B cell (primary cell): ENCODE measurements at regions not wholly inside any gene's neighbourhood (a gene's known extent, or its start where the extent isn't known, plus 50 kb on each side); places are given as distances from the start of the nearest gene placed in this dataset.

Experiments
- ATAC-seq: fragments of 200-7000 bp; cut with Tn5 transposase; one replicate; pipeline ENCODE4 v1.10.0; 2021; ENCODE audit warnings: low read depth, mild to moderate bottlenecking, moderate number of reproducible peaks, moderate library complexity
- CTCF ChIA-PET: fragments of 350-600 bp; sonication (Branson Sonifier 250); formaldehyde crosslinking; loops from one replicate; lab custom pipeline; 2021; ENCODE audit warnings: antibody characterized with exemption, inconsistent platforms; lab: Charles Lee
- POLR2A ChIA-PET: fragments of 350-600 bp; sonication (Branson Sonifier 250); formaldehyde crosslinking; loops from one replicate; lab custom pipeline; 2021; ENCODE audit warnings: antibody characterized with exemption; lab: Charles Lee
- DNase-seq: peaks from one replicate; pipeline ENCODE4 v3.0.0; 2013
- H2AFZ ChIP-seq: 2 replicates; pipeline ENCODE4 v1.6.1; 2012; ENCODE audit warnings: mild to moderate bottlenecking, low read depth, low read length; ENCODE audit not compliant: insufficient read depth, poor library complexity, severe bottlenecking
- H3K27ac ChIP-seq, 2 donors: 1 replicate in 1 of 2; 2 replicates in 1 of 2; pipeline ENCODE4 v1.5.1; 2012 to 2013; ENCODE audit warnings: low read length in 2 of 2, mild to moderate bottlenecking in 2 of 2, moderate library complexity in 1 of 2
- H3K27me3 ChIP-seq, 4 experiments: fragments of 200-600 bp in 1 of 4; sonication (generic) in 1 of 4; replicated peaks in 1 of 4; 1 replicate in 2 of 4; 2 replicates in 2 of 4; pipeline versions ENCODE4 v1.6.1 to v1.7.0; 2013 to 2016; ENCODE audit warnings: low read length in 3 of 4, mild to moderate bottlenecking in 2 of 4, mixed read lengths in 1 of 4, moderate library complexity in 1 of 4; ENCODE audit not compliant: insufficient read depth in 4 of 4, control insufficient read depth in 3 of 4; ENCODE audit errors: control extremely low read depth in 1 of 4
- H3K36me3 ChIP-seq, 2 experiments: replicated peaks in 1 of 2; 1 replicate in 1 of 2; 2 replicates in 1 of 2; pipeline versions ENCODE4 v1.6.1 to v1.7.1; 2013; ENCODE audit warnings: low read length in 1 of 2; ENCODE audit not compliant: insufficient read depth in 2 of 2, control insufficient read depth in 1 of 2; ENCODE audit errors: control extremely low read depth in 1 of 2, extremely low read depth in 1 of 2
- H3K4me1 ChIP-seq, 2 donors: fragments of 200-600 bp in 1 of 2; sonication (generic) in 1 of 2; 1 replicate in 1 of 2; 2 replicates in 1 of 2; pipeline versions ENCODE4 v1.5.1 to v1.6.1; 2013 to 2017; ENCODE audit warnings: low read length in 2 of 2; ENCODE audit not compliant: control insufficient read depth in 2 of 2, insufficient read depth in 2 of 2
- H3K4me2 ChIP-seq: replicated peaks from 2 replicates; pipeline ENCODE3; 2012; ENCODE audit warnings: mild to moderate bottlenecking, low read depth, low read length; ENCODE audit not compliant: poor library complexity, severe bottlenecking
- H3K4me3 ChIP-seq, 5 experiments: fragments of 200-600 bp in 1 of 5; sonication (generic) in 1 of 5; 1 replicate in 3 of 5; 2 replicates in 2 of 5; pipeline versions ENCODE4 v1.5.1 to v1.7.0; 2011 to 2016; ENCODE audit warnings: low read length in 4 of 5, mild to moderate bottlenecking in 4 of 5, low read depth in 2 of 5, control low read depth in 1 of 5, moderate library complexity in 1 of 5; ENCODE audit not compliant: insufficient read depth in 1 of 5; ENCODE audit errors: control extremely low read depth in 1 of 5, extremely low read depth in 1 of 5
- H3K79me2 ChIP-seq: fragments of 200-600 bp; sonication (generic); one replicate; pipeline ENCODE4 v1.6.0; 2016; ENCODE audit warnings: low read length; ENCODE audit not compliant: control insufficient read depth, insufficient read depth
- H3K9ac ChIP-seq: fragments of 200-600 bp; sonication (generic); 2 replicates; pipeline ENCODE4 v1.6.1; 2017; ENCODE audit warnings: mild to moderate bottlenecking, low read length, moderate library complexity
- H3K9me3 ChIP-seq, 3 donors: one replicate each; pipeline versions ENCODE4 v1.6.1 to v1.7.1; 2013; ENCODE audit warnings: low read length in 2 of 3; ENCODE audit not compliant: control insufficient read depth in 2 of 3, insufficient read depth in 1 of 3; ENCODE audit errors: control extremely low read depth in 1 of 3
- H4K20me1 ChIP-seq: 2 replicates; pipeline ENCODE4 v1.6.0; 2012; ENCODE audit warnings: mild to moderate bottlenecking, low read length; ENCODE audit not compliant: insufficient read depth, control insufficient read depth, poor library complexity, severe bottlenecking
- H3K27ac Mint-ChIP-seq: one replicate; pipeline ENCODE4 v1.8.0; 2021; ENCODE audit warnings: mixed read lengths
- H3K27me3 Mint-ChIP-seq: one replicate; pipeline ENCODE4 v1.8.0; 2021; ENCODE audit warnings: mixed read lengths
- H3K4me1 Mint-ChIP-seq: one replicate; pipeline ENCODE4 v1.8.0; 2021; ENCODE audit warnings: mixed read lengths
- H3K4me3 Mint-ChIP-seq: one replicate; pipeline ENCODE4 v1.8.0; 2021; ENCODE audit warnings: mixed read lengths
- H3K9me3 Mint-ChIP-seq: one replicate; pipeline ENCODE4 v1.8.0; 2022; ENCODE audit warnings: mixed read lengths; ENCODE audit not compliant: insufficient read depth
- CTCF ChIP-seq: fragments of 200-600 bp; IDR thresholded peaks from one replicate; pipeline ENCODE4 v1.8.0; 2022; ENCODE audit warnings: antibody characterized with exemption, mild to moderate bottlenecking
- EZH2 ChIP-seq: IDR thresholded peaks from 2 replicates; pipeline ENCODE4 v1.6.1; 2012; ENCODE audit warnings: borderline replicate concordance, low read depth, mild to moderate bottlenecking, moderate library complexity, low read length; ENCODE audit not compliant: insufficient read depth, poor library complexity, severe bottlenecking
- WGBS: methylation state at CpG from one replicate; pipeline ENCODE4 v1.1.5; 2013; ENCODE audit warnings: missing lambda C conversion rate; ENCODE audit not compliant: insufficient coverage; 5-methylcytosine and 5-hydroxymethylcytosine counted together
- intact Hi-C: fragments of 100-400 bp; cut with micrococcal nuclease; formaldehyde crosslinking; loops from one replicate; pipeline ENCODE4 v1.10.0; 2022

GRCh38 chr16:86446279-86446678 is 64.0 kb upstream of the FOXF1 start:
- peaks cover 0 to 4% of the 10 kb centered on the region in 2 donors for H3K4me1 ChIP-seq
- Mint-ChIP-seq H3K4me3 (no peak overlapping the region), H3K27ac (no peak overlapping the region), H3K9me3 (no peaks in the 10 kb centered on the region), H3K4me1 (no peaks in the 10 kb centered on the region), H3K27me3 (peaks cover 44% of the 10 kb centered on the region)
- POLR2A ChIA-PET = no interaction called here
- CTCF ChIA-PET = no interaction called here
- H3K4me3 ChIP-seq = no peak overlapping the region
- H4K20me1 ChIP-seq = no peaks in the 10 kb centered on the region
- DNase-seq (no peak), ATAC-seq (no peak)
- H2AFZ ChIP-seq = no peak overlapping the region
- no peak overlapping the region for H3K27ac ChIP-seq
- H3K27me3 ChIP-seq = peaks cover 0 to 28% (median 6%) of the 10 kb centered on the region in 4 experiments
- no peak overlapping the region for H3K4me2 ChIP-seq
- WGBS = 91% methylated on average over 7 of the region's 7 CpGs
- TF ChIP-seq EZH2 = no peak
- TF ChIP-seq CTCF = no peak
- intact Hi-C loops = no loop called here
- no peaks in the 10 kb centered on the region for H3K79me2 ChIP-seq
- H3K36me3 ChIP-seq = no peaks in the 10 kb centered on the region
- H3K9ac ChIP-seq = no peak overlapping the region
- peaks cover 0 to 9% (median 0%) of the 10 kb centered on the region in 3 donors for H3K9me3 ChIP-seq

GRCh38 chr16:86447228-86447627 is 63.1 kb upstream of the FOXF1 start:
- DNase-seq = no peak
- Mint-ChIP-seq H3K9me3 (no peaks in the 10 kb centered on the region), H3K27ac (no peak overlapping the region), H3K4me3 (no peak overlapping the region), H3K27me3 (peaks cover 48% of the 10 kb centered on the region), H3K4me1 (no peaks in the 10 kb centered on the region)
- peaks cover 0 to 9% (median 0%) of the 10 kb centered on the region in 3 donors for H3K9me3 ChIP-seq
- H3K27me3 ChIP-seq = peaks cover 0 to 27% (median 6%) of the 10 kb centered on the region in 4 experiments
- no peak overlapping the region for H2AFZ ChIP-seq
- TF ChIP-seq CTCF = no peak
- TF ChIP-seq EZH2 = no peak
- H3K9ac ChIP-seq = no peak overlapping the region
- no peaks in the 10 kb centered on the region for H4K20me1 ChIP-seq
- no peaks in the 10 kb centered on the region for H3K79me2 ChIP-seq
- peaks cover 0 to 4% of the 10 kb centered on the region in 2 donors for H3K4me1 ChIP-seq
- no peak overlapping the region for H3K4me2 ChIP-seq
- no peak overlapping the region for H3K27ac ChIP-seq
- WGBS = 64% methylated on average over 3 of the region's 3 CpGs
- intact Hi-C loops = no loop called here
- H3K36me3 ChIP-seq = no peaks in the 10 kb centered on the region
- no peak overlapping the region for H3K4me3 ChIP-seq
- no peak for ATAC-seq
- CTCF ChIA-PET = no interaction called here
- POLR2A ChIA-PET = no interaction called here
